Mucosa of rectum (tissue), 2 donors: ENCODE measurements at regions not wholly inside any gene's neighbourhood (a gene's known extent, or its start where the extent isn't known, plus 50 kb on each side); places are given as distances from the start of the nearest gene placed in this dataset.
"Not testable (repeated sequence)": the region's sequence is repeated elsewhere in the genome, so short reads cannot be mapped to it uniquely, and the experiment has no call there.

ENCODE experiments used
- H3K27ac ChIP-seq, 2 donors: one replicate each; pipeline ENCODE4 v1.7.0; 2013; ENCODE audit warnings: inconsistent platforms in 2 of 2, low read depth in 2 of 2, low read length in 2 of 2
- H3K27me3 ChIP-seq, 2 donors: one replicate each; pipeline ENCODE4 v1.7.0; 2013; ENCODE audit warnings: low read length in 2 of 2; ENCODE audit not compliant: control insufficient read depth in 2 of 2, insufficient read depth in 2 of 2
- H3K36me3 ChIP-seq, 2 donors: one replicate each; pipeline ENCODE4 v1.7.0; 2013; ENCODE audit warnings: low read length in 2 of 2; ENCODE audit not compliant: control insufficient read depth in 2 of 2, insufficient read depth in 2 of 2
- H3K4me1 ChIP-seq, 2 donors: one replicate each; pipeline ENCODE4 v1.7.0; 2013; ENCODE audit warnings: low read length in 2 of 2, mild to moderate bottlenecking in 1 of 2; ENCODE audit not compliant: control insufficient read depth in 2 of 2, insufficient read depth in 2 of 2
- H3K4me3 ChIP-seq, 2 donors: one replicate each; pipeline ENCODE4 v1.7.0; 2013; ENCODE audit warnings: low read length in 2 of 2
- H3K9ac ChIP-seq, 2 donors: one replicate each; pipeline ENCODE4 v1.7.0; 2013; ENCODE audit warnings: low read length in 2 of 2, low read depth in 1 of 2, mild to moderate bottlenecking in 1 of 2
- H3K9me3 ChIP-seq, 2 donors: one replicate each; pipeline ENCODE4 v1.7.0; 2013; ENCODE audit warnings: low read length in 2 of 2; ENCODE audit not compliant: control insufficient read depth in 2 of 2
- donor health status: healthy.
- donor health status: Normal muscosa, but diverticular disease.

DNA sequence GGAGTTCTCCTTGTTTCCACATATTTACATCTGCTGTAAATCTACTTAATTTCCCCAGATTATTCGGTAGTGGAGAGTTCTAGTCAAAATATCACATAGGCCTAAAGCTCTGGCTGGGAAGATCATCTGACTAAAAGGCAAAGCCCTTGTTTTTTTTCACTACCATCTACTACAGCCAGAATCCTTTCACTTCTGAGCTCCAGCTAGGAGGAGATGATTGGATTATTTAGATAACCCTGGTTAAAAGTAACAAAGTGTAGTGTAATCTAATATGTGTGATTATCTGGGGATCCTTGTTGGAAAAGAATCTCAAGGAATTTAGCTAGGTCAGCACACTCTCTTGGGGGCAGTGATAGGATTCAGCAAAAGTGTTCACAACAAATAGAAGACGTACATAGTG, 125.4 kb downstream of the DYRK2 start:
- Histone ChIP-seq H3K9ac (no peak overlapping the region), H3K9me3 (no peaks in the 10 kb centered on the region), H3K4me3 (no peak overlapping the region), H3K27me3 (no peaks in the 10 kb centered on the region), H3K27ac (no peak overlapping the region), H3K4me1 (no peaks in the 10 kb centered on the region), H3K36me3 (no peaks in the 10 kb centered on the region)

DNA sequence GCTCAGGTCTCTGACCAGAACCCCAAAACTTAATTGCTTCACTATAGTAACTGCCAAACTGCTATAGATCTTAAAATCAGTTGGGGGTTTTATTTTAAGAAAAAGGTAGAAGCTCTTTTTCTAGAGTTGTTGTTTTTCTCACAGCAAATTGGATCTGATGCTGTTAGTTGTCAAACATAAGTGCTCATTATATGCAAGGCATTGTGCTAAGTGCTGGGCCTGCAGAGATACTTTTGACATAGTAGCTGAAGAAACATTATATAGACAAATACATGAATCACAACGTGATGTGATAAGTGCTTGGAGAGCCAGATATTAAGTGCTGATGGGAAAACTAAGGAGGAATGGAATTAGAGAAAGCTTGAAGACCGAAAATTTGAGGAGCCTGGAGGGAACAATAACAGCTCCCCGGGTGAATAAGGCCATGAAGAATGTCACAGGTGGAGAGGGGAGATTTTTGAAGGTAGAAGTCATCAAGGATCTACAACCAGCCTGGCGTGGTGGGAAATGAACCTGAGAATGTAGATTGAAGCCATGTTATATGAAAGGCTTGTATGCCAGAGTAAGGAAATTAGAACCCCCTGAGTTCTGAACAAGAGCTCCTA, 126.5 kb downstream of the DYRK2 start:
- H3K27me3 ChIP-seq, result no peaks in the 10 kb centered on the region
- H3K4me1 ChIP-seq, result no peaks in the 10 kb centered on the region
- no peaks in the 10 kb centered on the region for H3K36me3 ChIP-seq
- H3K9ac ChIP-seq, result no peak overlapping the region
- H3K4me3 ChIP-seq, result no peak overlapping the region
- H3K27ac ChIP-seq, result no peak overlapping the region
- H3K9me3 ChIP-seq, result no peaks in the 10 kb centered on the region

DNA sequence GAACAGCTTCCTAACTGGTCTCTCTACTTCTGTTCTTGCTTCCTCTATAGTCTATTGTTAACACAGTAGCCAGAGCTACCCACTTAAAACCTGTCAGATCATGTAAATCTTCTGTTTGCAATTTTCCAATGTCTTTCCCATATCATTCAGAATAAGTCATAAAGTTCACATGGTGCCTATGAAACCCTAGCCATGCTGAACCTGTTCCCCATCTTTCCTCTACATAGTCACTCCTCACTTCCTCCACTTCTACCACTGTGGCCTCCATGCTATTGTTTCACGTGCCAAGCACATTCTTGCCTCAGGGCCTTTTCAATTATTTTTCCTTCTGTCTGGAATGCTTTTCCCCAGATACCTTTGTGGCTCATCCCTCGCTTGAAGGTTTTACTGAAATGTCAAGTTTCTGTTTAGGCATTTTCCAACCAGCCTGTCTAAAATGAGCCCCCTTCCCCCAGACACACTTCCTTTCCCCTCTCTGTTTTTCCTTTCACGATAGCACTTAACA, 132.1 kb downstream of the DYRK2 start:
- H3K4me1 ChIP-seq, result peaks cover 0 to 3% of the 10 kb centered on the region in 2 donors
- H3K27me3 ChIP-seq, result no peaks in the 10 kb centered on the region
- no peak overlapping the region for H3K9ac ChIP-seq
- H3K36me3 ChIP-seq, result no peaks in the 10 kb centered on the region
- no peak overlapping the region for H3K27ac ChIP-seq
- H3K9me3 ChIP-seq, result no peaks in the 10 kb centered on the region
- no peak overlapping the region for H3K4me3 ChIP-seq

DNA sequence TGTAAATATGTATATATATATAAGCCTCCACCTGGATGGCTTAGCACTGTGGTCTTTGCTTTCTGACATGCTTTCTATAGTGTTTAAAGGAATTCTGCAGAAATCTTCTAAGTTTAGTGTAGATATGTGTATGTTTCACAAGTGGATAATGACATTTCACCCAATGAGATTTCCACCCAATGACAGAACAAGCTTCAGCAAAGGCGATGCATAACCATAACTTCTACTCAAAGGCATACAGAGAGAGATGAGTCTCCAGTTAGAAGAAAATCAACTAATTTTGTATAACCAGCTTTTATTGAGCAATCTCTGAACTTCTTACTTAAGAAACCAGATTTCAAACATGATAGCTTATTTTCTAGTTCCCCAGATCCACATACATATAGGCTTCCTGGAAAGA, 134.0 kb downstream of the DYRK2 start:
- no peaks in the 10 kb centered on the region for H3K27me3 ChIP-seq
- peaks cover 0 to 3% of the 10 kb centered on the region in 2 donors for H3K4me1 ChIP-seq
- no peaks in the 10 kb centered on the region for H3K9me3 ChIP-seq
- no peak overlapping the region for H3K9ac ChIP-seq
- H3K4me3 ChIP-seq, result no peak overlapping the region
- H3K27ac ChIP-seq, result no peak overlapping the region
- H3K36me3 ChIP-seq, result no peaks in the 10 kb centered on the region

DNA sequence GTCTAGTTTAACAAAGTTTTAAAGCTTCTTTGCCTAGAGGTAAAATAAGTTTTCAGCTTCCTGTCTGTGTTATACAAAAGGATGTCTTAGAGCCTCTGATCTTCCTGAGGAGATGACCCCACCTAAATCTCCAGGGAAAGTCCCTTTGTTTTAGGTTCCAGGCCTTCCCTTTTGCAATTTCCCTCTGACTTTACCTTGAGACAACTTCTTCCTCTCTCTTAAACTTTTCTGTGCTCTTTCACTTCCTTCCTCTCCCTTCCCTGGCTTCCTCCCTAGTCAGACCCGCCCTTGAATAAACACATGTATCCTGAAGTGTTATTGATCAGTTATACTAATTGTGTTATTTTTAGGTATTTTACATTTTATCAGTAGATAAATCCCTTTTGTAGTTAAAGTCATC, 134.8 kb downstream of the DYRK2 start:
- Histone ChIP-seq H3K27me3 (no peaks in the 10 kb centered on the region), H3K9ac (no peak overlapping the region), H3K36me3 (no peaks in the 10 kb centered on the region), H3K27ac (no peak overlapping the region), H3K4me1 (peaks cover 0 to 3% of the 10 kb centered on the region in 2 donors), H3K9me3 (no peaks in the 10 kb centered on the region), H3K4me3 (no peak overlapping the region)

DNA sequence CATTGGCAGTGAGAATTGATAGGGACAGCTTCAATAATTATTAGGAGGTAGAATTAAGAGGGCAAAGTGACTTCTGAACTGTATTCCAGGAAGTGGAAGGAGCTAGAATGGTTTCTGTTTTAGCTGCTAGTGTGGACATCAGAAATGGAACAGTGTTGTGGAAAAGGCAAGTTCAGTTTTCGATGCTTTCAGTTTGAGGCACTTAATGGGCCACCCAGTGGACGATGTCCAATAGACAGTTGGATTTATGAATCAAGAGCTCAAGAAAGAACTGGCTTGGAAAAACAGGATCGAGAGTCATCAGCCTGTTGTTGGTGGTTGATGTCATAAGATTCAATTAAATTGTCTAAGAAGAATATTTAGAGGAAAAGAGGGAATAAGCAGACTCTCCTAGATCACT, 136.3 kb downstream of the DYRK2 start:
- no peak overlapping the region for H3K27ac ChIP-seq
- no peaks in the 10 kb centered on the region for H3K27me3 ChIP-seq
- H3K9me3 ChIP-seq, result no peaks in the 10 kb centered on the region
- no peak overlapping the region for H3K9ac ChIP-seq
- no peak overlapping the region for H3K4me3 ChIP-seq
- H3K4me1 ChIP-seq, result peaks cover 0 to 3% of the 10 kb centered on the region in 2 donors
- no peaks in the 10 kb centered on the region for H3K36me3 ChIP-seq

DNA sequence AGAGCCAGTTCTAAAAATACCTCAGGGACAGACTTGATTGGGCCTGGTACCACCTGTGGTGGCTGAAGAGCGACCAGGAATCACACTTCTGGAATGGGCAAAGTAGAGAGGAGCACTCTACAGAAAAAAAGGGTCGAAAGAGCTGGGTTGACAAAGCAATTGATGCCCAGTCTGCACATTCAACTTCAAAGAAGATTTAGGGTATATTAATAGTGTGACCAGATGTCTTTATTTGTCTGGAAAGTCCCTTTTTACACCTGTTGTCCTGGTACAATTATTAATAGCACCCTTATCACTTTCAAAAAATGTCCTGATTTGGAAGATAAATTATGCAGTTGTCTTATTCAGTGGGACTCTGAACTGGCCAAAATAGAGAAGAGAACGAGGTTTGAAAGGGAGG, 137.5 kb downstream of the DYRK2 start:
- H3K4me3 ChIP-seq, result no peak overlapping the region
- H3K27ac ChIP-seq, result no peak overlapping the region
- H3K36me3 ChIP-seq, result no peaks in the 10 kb centered on the region
- H3K4me1 ChIP-seq, result peaks cover 0 to 3% of the 10 kb centered on the region in 2 donors
- H3K27me3 ChIP-seq, result no peaks in the 10 kb centered on the region
- H3K9ac ChIP-seq, result no peak overlapping the region
- no peaks in the 10 kb centered on the region for H3K9me3 ChIP-seq

DNA sequence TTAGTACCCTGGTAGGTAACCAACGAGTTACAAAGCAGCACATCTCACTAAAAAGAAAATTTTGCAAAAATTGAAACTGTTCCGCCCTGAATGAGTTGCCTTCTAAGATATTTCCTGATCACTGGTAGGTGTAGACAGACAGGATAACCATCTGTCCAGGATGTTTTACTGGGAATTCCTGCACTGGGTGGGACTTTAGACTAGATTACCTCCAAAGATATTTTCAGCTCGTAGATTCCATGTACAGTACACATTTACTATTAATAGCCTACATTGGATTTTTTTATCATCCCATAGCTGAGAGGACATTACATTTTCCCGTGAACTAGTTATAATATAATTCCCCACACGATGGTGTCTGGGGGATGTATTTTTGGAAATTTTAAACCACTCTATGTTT, 139.6 kb downstream of the DYRK2 start:
- Histone ChIP-seq H3K9ac (no peak overlapping the region), H3K36me3 (no peaks in the 10 kb centered on the region), H3K27me3 (no peaks in the 10 kb centered on the region), H3K9me3 (no peaks in the 10 kb centered on the region), H3K4me3 (no peak overlapping the region), H3K4me1 (peaks cover 0 to 3% of the 10 kb centered on the region in 2 donors), H3K27ac (no peak overlapping the region)

DNA sequence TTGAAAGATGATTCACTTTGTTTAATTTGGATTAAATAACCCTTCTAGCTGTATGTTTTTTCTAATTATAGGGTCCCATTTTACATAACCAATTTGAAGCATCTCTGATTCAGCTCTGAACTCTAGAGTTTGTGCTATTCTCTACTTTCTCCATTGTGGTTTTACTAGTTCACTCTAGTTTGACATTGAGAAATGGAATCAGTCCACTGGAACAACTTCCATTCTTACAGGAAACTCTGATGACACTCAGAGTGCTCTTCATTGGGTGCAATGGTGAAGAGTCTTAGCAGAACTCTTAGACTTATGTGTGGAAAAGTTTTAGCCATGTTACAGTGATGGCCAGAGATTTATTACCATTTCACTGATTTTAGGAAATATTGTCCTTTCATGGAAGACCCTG, 140.7 kb downstream of the DYRK2 start:
- Histone ChIP-seq H3K27me3 (no peaks in the 10 kb centered on the region), H3K27ac (no peak overlapping the region), H3K9me3 (no peaks in the 10 kb centered on the region), H3K36me3 (no peaks in the 10 kb centered on the region), H3K4me1 (no peaks in the 10 kb centered on the region), H3K9ac (no peak overlapping the region), H3K4me3 (no peak overlapping the region)

DNA sequence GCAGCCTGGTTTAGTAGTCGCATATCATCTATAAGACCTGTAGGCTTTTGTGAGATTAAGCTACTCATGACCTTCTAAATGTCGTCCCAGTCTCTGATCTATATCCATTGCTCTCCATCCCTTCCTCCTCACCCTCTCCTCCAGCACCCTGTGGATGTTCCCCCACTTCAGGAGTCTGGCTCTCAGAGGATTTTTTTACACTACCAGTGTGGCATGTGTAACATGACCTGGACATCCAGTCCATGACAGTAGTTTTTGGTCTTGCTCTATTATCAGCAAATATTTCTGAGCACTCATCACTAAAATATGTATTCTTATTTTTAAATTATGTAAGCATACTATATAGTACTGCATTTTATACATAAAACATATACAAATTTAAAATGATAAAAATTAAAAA, 142.1 kb downstream of the DYRK2 start:
- H3K27ac ChIP-seq, result no peak overlapping the region
- no peaks in the 10 kb centered on the region for H3K27me3 ChIP-seq
- H3K9ac ChIP-seq, result no peak overlapping the region
- H3K36me3 ChIP-seq, result no peaks in the 10 kb centered on the region
- no peak overlapping the region for H3K4me3 ChIP-seq
- H3K4me1 ChIP-seq, result peaks cover 0 to 3% of the 10 kb centered on the region in 2 donors
- H3K9me3 ChIP-seq, result no peaks in the 10 kb centered on the region

DNA sequence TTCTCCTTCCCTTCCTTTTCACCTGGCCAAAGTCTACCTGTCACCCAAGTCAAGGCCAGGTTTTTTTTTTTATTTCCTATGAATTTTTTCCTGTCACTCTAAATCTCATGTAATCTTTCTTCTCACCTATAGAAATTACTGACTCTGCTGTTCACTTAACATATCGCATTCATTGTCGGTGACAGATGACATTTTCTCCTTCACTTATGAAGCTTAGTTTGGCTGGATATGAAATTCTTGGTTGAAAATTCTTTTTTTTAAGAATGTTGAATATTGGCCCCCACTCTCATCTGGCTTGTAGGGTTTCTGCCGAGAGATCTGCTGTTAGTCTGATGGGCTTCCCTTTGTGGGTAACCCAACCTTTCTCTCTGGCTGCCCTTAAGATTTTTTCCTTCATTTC, 142.8 kb downstream of the DYRK2 start:
- H3K4me1 ChIP-seq, H3K27me3 ChIP-seq, H3K9me3 ChIP-seq, H3K9ac ChIP-seq, H3K4me3 ChIP-seq, H3K27ac ChIP-seq, H3K36me3 ChIP-seq: not testable (repeated sequence)
